ENCODE measurements at regions not wholly inside any gene's neighbourhood (a gene's known extent, or its start where the extent isn't known, plus 50 kb on each side); places are given as distances from the start of the nearest gene placed in this dataset.

- no peak for TF ChIP-seq CTCF (IDR thresholded peaks at IDR 0.05; ENCODE audit: insufficient read depth, low read depth, low read length, missing control alignments)
- no peak overlapping the region for H3K4me3 ChIP-seq (ENCODE audit: low read length)
- no peak for DNase-seq (ENCODE audit: low read depth)
Measured at GRCh38 chr14:100979079-100979478, 75.6 kb upstream of the RTL1 start.

- DNase-seq (ENCODE audit: low read depth), result peak; percentile 75
- H3K4me3 ChIP-seq (ENCODE audit: low read length), result no peak overlapping the region
- no peak for TF ChIP-seq CTCF (IDR thresholded peaks at IDR 0.05; ENCODE audit: insufficient read depth, low read depth, low read length, missing control alignments)
Measured at GRCh38 chr14:100979780-100980179, 76.3 kb upstream of the RTL1 start.

- H3K4me3 ChIP-seq (ENCODE audit: low read length), result no peak overlapping the region
- TF ChIP-seq CTCF (IDR thresholded peaks at IDR 0.05; ENCODE audit: insufficient read depth, low read depth, low read length, missing control alignments), result no peak
- no peak for DNase-seq (ENCODE audit: low read depth)
Measured at GRCh38 chr14:100980823-100981222, 77.3 kb upstream of the RTL1 start.

- H3K4me3 ChIP-seq (ENCODE audit: low read length), result no peak overlapping the region
- DNase-seq (ENCODE audit: low read depth), result no peak
- no peak for TF ChIP-seq CTCF (IDR thresholded peaks at IDR 0.05; ENCODE audit: insufficient read depth, low read depth, low read length, missing control alignments)
Measured at GRCh38 chr14:100981809-100982208, 78.3 kb upstream of the RTL1 start.

- no peak for TF ChIP-seq CTCF (IDR thresholded peaks at IDR 0.05; ENCODE audit: insufficient read depth, low read depth, low read length, missing control alignments)
- H3K4me3 ChIP-seq (ENCODE audit: low read length), result no peak overlapping the region
- DNase-seq (ENCODE audit: low read depth), result no peak
Measured at GRCh38 chr14:100982353-100982752, 78.8 kb upstream of the RTL1 start.

GRCh38 chr14:100982762-100983161 is 79.2 kb upstream of the RTL1 start:
- TF ChIP-seq CTCF (IDR thresholded peaks at IDR 0.05; ENCODE audit: insufficient read depth, low read depth, low read length, missing control alignments), result no peak
- DNase-seq (ENCODE audit: low read depth), result peak; percentile 45
- H3K4me3 ChIP-seq (ENCODE audit: low read length), result no peak overlapping the region

- DNase-seq (ENCODE audit: low read depth), result no peak
- no peak for TF ChIP-seq CTCF (IDR thresholded peaks at IDR 0.05; ENCODE audit: insufficient read depth, low read depth, low read length, missing control alignments)
- H3K4me3 ChIP-seq (ENCODE audit: low read length), result no peak overlapping the region
Measured at GRCh38 chr14:100983710-100984109, 80.2 kb upstream of the RTL1 start.

Measured in epithelial cell of esophagus (primary cell).